HL-60 (cell line): ENCODE measurements at regions not wholly inside any gene's neighbourhood (a gene's known extent, or its start where the extent isn't known, plus 50 kb on each side); places are given as distances from the start of the nearest gene placed in this dataset.

Experiments used
- DNase-seq, 2 experiments: peaks; one replicate each; pipeline ENCODE4 v3.0.0-alpha.2; 2010 to 2020; ENCODE audit warnings: low read depth in 1 of 2, low spot score in 1 of 2
- H3K27ac ChIP-seq: fragments of 250-450 bp; sonication (Bioruptor Pico); replicated peaks from 2 replicates; pipeline ENCODE4 v1.5.1; 2020; ENCODE audit warnings: mild to moderate bottlenecking, moderate library complexity
- H3K27me3 ChIP-seq: fragments of 250-450 bp; sonication (Bioruptor Pico); 2 replicates; pipeline ENCODE4 v1.5.1; 2021; ENCODE audit warnings: mild to moderate bottlenecking, moderate library complexity; ENCODE audit not compliant: insufficient read depth, poor library complexity, severe bottlenecking
- H3K4me3 ChIP-seq: replicated peaks from 2 replicates; pipeline ENCODE4 v1.5.1; 2011; ENCODE audit warnings: mild to moderate bottlenecking, control low read depth, low read length; ENCODE audit not compliant: insufficient read depth
- GABPA ChIP-seq: IDR thresholded peaks from 2 replicates; pipeline ENCODE4 v1.6.1; 2012; ENCODE audit warnings: low read depth
- POLR2AphosphoS5 ChIP-seq: IDR thresholded peaks from 2 replicates; pipeline ENCODE4 v1.6.1; 2012; ENCODE audit warnings: low read depth
- SPI1 ChIP-seq: IDR thresholded peaks from 2 replicates; pipeline ENCODE4 v1.6.1; 2012; ENCODE audit warnings: low read depth, mild to moderate bottlenecking, borderline replicate concordance
- TF ChIP-seq, protein P1 (sequence below): IDR thresholded peaks from 2 replicates; pipeline ENCODE4 v1.6.1; 2012; ENCODE audit warnings: low read depth; ENCODE audit not compliant: insufficient replicate concordance
- TF ChIP-seq, protein P2 (sequence below): IDR thresholded peaks from one replicate; pipeline ENCODE4 v1.5.1; 2011; ENCODE audit warnings: low read length, control low read depth, inconsistent platforms; ENCODE audit not compliant: insufficient read depth

- Histone ChIP-seq H3K4me3 (no peak overlapping the region), H3K27ac (no peak overlapping the region), H3K27me3 (no peaks in the 10 kb centered on the region)
- no peak for DNase-seq
- TF ChIP-seq POLR2AphosphoS5 (no peak), GABPA (no peak), SPI1 (no peak)
- TF ChIP-seq, protein P1, sequence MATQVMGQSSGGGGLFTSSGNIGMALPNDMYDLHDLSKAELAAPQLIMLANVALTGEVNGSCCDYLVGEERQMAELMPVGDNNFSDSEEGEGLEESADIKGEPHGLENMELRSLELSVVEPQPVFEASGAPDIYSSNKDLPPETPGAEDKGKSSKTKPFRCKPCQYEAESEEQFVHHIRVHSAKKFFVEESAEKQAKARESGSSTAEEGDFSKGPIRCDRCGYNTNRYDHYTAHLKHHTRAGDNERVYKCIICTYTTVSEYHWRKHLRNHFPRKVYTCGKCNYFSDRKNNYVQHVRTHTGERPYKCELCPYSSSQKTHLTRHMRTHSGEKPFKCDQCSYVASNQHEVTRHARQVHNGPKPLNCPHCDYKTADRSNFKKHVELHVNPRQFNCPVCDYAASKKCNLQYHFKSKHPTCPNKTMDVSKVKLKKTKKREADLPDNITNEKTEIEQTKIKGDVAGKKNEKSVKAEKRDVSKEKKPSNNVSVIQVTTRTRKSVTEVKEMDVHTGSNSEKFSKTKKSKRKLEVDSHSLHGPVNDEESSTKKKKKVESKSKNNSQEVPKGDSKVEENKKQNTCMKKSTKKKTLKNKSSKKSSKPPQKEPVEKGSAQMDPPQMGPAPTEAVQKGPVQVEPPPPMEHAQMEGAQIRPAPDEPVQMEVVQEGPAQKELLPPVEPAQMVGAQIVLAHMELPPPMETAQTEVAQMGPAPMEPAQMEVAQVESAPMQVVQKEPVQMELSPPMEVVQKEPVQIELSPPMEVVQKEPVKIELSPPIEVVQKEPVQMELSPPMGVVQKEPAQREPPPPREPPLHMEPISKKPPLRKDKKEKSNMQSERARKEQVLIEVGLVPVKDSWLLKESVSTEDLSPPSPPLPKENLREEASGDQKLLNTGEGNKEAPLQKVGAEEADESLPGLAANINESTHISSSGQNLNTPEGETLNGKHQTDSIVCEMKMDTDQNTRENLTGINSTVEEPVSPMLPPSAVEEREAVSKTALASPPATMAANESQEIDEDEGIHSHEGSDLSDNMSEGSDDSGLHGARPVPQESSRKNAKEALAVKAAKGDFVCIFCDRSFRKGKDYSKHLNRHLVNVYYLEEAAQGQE, result no peak
- TF ChIP-seq, protein P2, sequence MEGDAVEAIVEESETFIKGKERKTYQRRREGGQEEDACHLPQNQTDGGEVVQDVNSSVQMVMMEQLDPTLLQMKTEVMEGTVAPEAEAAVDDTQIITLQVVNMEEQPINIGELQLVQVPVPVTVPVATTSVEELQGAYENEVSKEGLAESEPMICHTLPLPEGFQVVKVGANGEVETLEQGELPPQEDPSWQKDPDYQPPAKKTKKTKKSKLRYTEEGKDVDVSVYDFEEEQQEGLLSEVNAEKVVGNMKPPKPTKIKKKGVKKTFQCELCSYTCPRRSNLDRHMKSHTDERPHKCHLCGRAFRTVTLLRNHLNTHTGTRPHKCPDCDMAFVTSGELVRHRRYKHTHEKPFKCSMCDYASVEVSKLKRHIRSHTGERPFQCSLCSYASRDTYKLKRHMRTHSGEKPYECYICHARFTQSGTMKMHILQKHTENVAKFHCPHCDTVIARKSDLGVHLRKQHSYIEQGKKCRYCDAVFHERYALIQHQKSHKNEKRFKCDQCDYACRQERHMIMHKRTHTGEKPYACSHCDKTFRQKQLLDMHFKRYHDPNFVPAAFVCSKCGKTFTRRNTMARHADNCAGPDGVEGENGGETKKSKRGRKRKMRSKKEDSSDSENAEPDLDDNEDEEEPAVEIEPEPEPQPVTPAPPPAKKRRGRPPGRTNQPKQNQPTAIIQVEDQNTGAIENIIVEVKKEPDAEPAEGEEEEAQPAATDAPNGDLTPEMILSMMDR, result no peak
Observed at GRCh38 chr11:134481933-134482527, 70.0 kb upstream of the B3GAT1 start.

DNA sequence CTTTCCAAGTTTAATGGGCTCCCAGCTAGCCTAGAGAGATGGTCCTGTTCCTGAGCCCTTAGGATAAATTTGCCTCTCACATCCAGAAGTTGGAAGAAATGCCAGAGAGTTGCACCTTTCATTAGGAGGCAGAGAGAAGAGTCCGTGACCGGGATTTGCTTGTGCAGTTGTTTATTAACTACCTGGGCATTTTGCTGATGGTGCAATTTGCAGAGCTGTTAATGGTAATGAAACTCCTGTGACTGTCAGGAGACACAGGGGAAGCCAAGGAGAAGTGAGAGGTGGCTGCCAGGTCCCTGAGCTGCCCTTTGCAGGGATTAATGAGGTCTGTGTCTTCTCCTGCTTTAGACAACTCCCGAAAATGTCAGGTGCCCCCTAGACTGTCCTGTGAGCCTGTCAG is 69.1 kb upstream of the B3GAT1 start:
- Histone ChIP-seq H3K27ac (no peak overlapping the region), H3K4me3 (no peak overlapping the region), H3K27me3 (no peaks in the 10 kb centered on the region)
- TF ChIP-seq, protein P1, result no peak
- no peak for DNase-seq

- no peak overlapping the region for H3K4me3 ChIP-seq
- no peak for DNase-seq
- H3K27me3 ChIP-seq, result no peaks in the 10 kb centered on the region
- no peak overlapping the region for H3K27ac ChIP-seq
- TF ChIP-seq, protein P1, result no peak
- TF ChIP-seq SPI1 (no peak), POLR2AphosphoS5 (no peak), GABPA (no peak)
- TF ChIP-seq, protein P2, result no peak
Observed at GRCh38 chr11:134480136-134480712, 68.2 kb upstream of the B3GAT1 start.
